Transverse colon (tissue), 4 donors: ENCODE measurements at regions not wholly inside any gene's neighbourhood (a gene's known extent, or its start where the extent isn't known, plus 50 kb on each side); places are given as distances from the start of the nearest gene placed in this dataset.

Experiments used
- CTCF ChIP-seq, 5 experiments: fragments of 200-600 bp in 3 of 5; fragments of 450-650 bp in 2 of 5; sonication (generic) in 3 of 5; IDR thresholded peaks; 1 replicate in 2 of 5; 2 replicates in 3 of 5; pipeline ENCODE4 v1.5.1; 2016 to 2017; ENCODE audit warnings: antibody characterized with exemption in 5 of 5, inconsistent platforms in 3 of 5, mild to moderate bottlenecking in 2 of 5, moderate library complexity in 1 of 5
- EP300 ChIP-seq: sonication (generic); formaldehyde crosslinking; IDR thresholded peaks from one replicate; pipeline ENCODE4 v1.6.1; 2017; ENCODE audit warnings: antibody characterized with exemption, low read depth
- POLR2A ChIP-seq: fragments of 450-650 bp; IDR thresholded peaks from one replicate; pipeline ENCODE4 v1.6.1; 2016; ENCODE audit warnings: antibody characterized with exemption, mild to moderate bottlenecking, moderate library complexity
- POLR2AphosphoS5 ChIP-seq, 3 donors: sonication (generic); formaldehyde crosslinking; IDR thresholded peaks; one replicate each; pipeline ENCODE4 v1.6.1; 2016; ENCODE audit warnings: antibody characterized with exemption in 3 of 3

- TF ChIP-seq CTCF (IDR thresholded peaks at IDR 0.05) = no peak
- no peak for TF ChIP-seq POLR2AphosphoS5 (IDR thresholded peaks at IDR 0.05)
- no peak for TF ChIP-seq POLR2A
- no peak for TF ChIP-seq EP300
Observed at GRCh38 chr21:16535102-16535422, 805.3 kb downstream of the USP25 start.
